ENCODE measurements at regions not wholly inside any gene's neighbourhood (a gene's known extent, or its start where the extent isn't known, plus 50 kb on each side); places are given as distances from the start of the nearest gene placed in this dataset.

- peak; percentile 45 to 62 for DNase-seq
Measured at GRCh38 chr3:73298243-73299183, 237.1 kb downstream of the EBLN2 start.

DNA sequence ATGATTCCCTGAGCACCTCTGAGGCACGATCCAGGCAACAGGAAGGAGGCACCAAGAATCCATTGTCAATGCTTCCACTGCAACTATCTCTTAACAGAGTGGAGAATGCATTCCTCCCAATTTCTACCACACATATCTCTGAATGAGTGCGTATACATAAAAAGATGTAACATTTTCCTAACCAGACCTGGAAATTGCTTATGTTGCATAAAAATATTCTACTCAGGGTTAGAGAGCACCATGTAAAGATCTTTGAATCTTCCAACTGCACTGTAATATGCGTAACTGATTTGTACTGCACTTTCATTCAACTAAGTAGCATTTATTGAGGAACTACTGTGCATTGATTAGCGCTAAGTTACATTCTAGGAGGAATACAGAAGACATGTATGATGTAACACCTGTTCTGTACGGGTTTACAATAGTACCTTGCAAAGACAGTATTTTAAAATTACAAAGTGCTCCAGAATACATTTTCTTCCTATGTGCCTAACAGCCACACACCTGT lies 237.8 kb downstream of the EBLN2 start:
- DNase-seq = no peak

- DNase-seq = no peak
Measured at GRCh38 chr3:73314151-73314951, 252.9 kb downstream of the EBLN2 start.

DNA sequence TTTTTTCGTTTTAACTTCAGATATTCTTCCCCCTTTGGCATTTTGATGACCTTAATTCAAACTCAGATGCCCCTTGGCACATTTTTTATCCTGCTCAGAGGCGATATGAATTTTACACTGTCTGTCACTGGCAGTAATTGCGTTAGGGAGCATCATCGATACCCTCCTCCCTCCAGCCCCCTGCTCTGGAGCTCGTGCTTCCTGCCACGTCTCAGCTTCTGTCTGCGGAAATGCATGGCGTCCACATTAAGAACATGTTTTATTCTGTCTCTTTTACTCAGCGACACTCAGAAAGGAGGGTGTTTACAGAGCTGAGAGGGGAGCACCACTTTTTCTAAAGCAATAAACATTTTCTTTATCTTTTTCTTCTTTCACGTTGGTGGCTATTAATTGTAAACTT lies 254.2 kb downstream of the EBLN2 start:
- no peak for DNase-seq

GRCh38 chr3:73319179-73319769 lies 257.8 kb downstream of the EBLN2 start:
- no peak for DNase-seq

DNA sequence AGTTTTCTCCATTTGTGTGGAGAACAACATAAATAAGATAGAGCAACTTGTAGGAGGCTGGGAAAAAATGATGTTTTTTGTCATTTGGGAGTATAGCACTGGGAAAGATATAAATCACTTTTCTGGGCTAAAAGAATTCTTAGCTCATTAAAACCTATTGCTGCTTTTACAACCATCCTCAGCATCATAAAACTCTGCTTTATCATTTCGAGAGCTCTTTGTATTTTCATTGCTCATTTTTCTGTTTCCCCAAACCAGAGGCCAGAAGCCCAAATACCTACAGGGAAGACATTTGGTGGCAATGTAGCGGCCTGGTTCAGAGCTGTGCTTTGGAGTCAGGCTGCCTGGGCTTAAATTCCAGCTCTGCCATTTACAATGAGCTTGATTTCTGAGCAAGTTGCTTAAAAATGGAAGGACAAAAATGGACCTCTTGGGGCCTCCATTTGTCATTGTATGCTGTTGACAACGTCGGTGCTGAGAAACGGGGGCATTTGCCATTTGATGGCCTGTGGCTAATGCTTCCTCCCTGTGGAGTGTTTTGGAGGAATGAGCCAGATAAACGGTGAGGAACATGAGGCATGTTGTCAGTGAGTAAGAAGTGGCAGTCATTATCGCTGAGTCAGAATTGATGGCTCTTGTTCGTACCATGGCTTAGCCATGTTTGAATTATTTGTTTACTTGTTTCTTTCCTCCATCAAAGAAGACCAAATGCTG lies 260.0 kb downstream of the EBLN2 start:
- DNase-seq = no peak

DNA sequence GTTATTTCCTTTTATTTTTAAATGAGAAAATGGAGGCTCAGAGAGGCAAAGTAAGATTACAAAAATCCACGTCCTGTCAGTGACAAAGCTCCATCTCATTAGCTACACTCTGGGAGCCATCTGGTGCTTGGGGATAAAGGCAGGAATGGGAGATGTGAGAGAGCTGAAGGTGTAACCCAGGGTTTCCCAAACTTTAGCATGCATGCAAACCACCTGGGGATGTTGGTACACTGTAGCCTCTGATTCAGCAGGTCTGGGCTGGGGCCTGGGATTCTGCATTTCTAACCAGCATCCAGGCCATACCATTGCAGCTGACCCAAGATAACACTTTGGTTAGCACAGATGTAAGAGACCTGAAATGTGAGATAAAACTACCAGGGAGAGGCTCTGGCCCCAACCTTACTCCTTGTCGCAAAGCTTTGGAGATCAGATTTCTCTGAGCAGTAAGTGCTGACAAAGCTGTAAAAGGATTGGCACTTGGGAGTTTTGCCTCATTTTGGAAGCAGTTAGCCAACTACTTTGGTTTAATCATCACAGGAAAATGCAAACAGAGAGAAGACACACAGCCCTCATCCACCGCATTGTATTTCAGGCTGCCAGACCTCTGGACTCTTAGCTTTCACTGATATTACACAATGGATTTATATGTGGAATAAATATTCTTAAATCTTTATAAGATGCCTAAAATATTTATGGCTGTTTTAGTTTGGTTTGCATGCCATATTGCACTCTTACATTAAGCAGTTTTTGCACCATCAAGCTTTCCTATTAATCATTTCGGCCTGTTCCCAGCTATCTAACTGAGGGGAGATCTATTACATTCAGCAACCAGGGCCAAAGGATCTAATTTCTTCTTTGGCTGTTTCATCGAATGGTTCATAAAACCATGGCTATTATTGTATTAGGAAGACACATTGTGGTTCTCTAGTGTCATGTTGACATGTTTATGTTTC lies 263.0 kb downstream of the EBLN2 start:
- DNase-seq = peak; percentile 22 to 50

GRCh38 chr3:73326396-73326795 lies 264.9 kb downstream of the EBLN2 start:
- DNase-seq = peak; percentile 12 to 23

GRCh38 chr3:73327052-73327451 lies 265.6 kb downstream of the EBLN2 start:
- no peak for DNase-seq
